H1 (cell line): ENCODE measurements at regions not wholly inside any gene's neighbourhood (a gene's known extent, or its start where the extent isn't known, plus 50 kb on each side); places are given as distances from the start of the nearest gene placed in this dataset.

Source experiments
- CTCF ChIA-PET: fragments of 300-600 bp; sonication (Branson Sonifier 250); formaldehyde crosslinking; loops from one replicate; lab custom pipeline; 2021; ENCODE audit not compliant: partially characterized antibody; lab: Charles Lee
- POLR2A ChIA-PET: fragments of 300-600 bp; sonication (Branson Sonifier 250); formaldehyde crosslinking; loops from one replicate; lab custom pipeline; 2021; ENCODE audit warnings: inconsistent platforms; ENCODE audit not compliant: partially characterized antibody; lab: Charles Lee
- DNase-seq, 2 experiments: peaks; one replicate each; pipeline versions ENCODE4 v3.0.0 to v3.0.0-alpha.2; 2010 to 2022; ENCODE audit warnings: low spot score in 2 of 2, low read depth in 1 of 2, mixed read lengths in 1 of 2
- FAIRE-seq: peaks from 2 replicates; lab custom pipeline; 2011; peaks lifted over from hg19 to GRCh38; lab: Jason Lieb, UNC
- H2AFZ ChIP-seq: 2 replicates; pipeline ENCODE4 v1.8.1; 2012; ENCODE audit warnings: low read length, inconsistent platforms
- H2AK5ac ChIP-seq: 2 replicates; pipeline ENCODE4 v1.6.1; 2013; ENCODE audit warnings: low read depth, low read length
- H2BK120ac ChIP-seq: replicated peaks from 2 replicates; pipeline ENCODE3; 2013; ENCODE audit warnings: low read depth, low read length, inconsistent platforms
- H2BK12ac ChIP-seq: 2 replicates; pipeline ENCODE4 v1.6.1; 2013; ENCODE audit warnings: low read depth, low read length
- H2BK15ac ChIP-seq: 2 replicates; pipeline ENCODE4 v1.6.1; 2013; ENCODE audit warnings: low read length
- H2BK20ac ChIP-seq: 2 replicates; pipeline ENCODE4 v1.6.1; 2013; ENCODE audit warnings: low read length
- H2BK5ac ChIP-seq: 2 replicates; pipeline ENCODE4 v1.6.1; 2013; ENCODE audit warnings: low read depth, low read length
- H3K14ac ChIP-seq: 2 replicates; pipeline ENCODE4 v1.6.1; 2013; ENCODE audit warnings: inconsistent platforms; ENCODE audit not compliant: insufficient read length
- H3K18ac ChIP-seq: 2 replicates; pipeline ENCODE4 v1.6.1; 2013; ENCODE audit warnings: low read length; ENCODE audit errors: extremely low read depth
- H3K23ac ChIP-seq: 2 replicates; pipeline ENCODE4 v1.6.1; 2013; ENCODE audit warnings: inconsistent platforms; ENCODE audit not compliant: insufficient read length
- H3K23me2 ChIP-seq: 2 replicates; pipeline ENCODE4 v1.6.1; 2013; ENCODE audit warnings: low read depth, low read length
- H3K27ac ChIP-seq: 2 replicates; pipeline ENCODE4 v1.6.1; 2011; ENCODE audit warnings: low read depth, low read length, inconsistent platforms
- H3K27me3 ChIP-seq, 4 experiments: replicated peaks in 1 of 4; 1 replicate in 1 of 4; 2 replicates in 3 of 4; pipeline versions ENCODE4 v1.6.1 to v1.8.1; 2011 to 2013; ENCODE audit warnings: low read length in 3 of 4, mild to moderate bottlenecking in 3 of 4, inconsistent platforms in 2 of 4, mixed read lengths in 2 of 4, moderate library complexity in 1 of 4; ENCODE audit not compliant: control insufficient read depth in 3 of 4, insufficient read depth in 3 of 4; ENCODE audit errors: extremely low read depth in 1 of 4
- H3K36me3 ChIP-seq, 4 experiments: 2 replicates each; pipeline versions ENCODE4 v1.6.1 to v1.8.1; 2011 to 2013; ENCODE audit warnings: mild to moderate bottlenecking in 4 of 4, low read length in 3 of 4, moderate library complexity in 2 of 4, control low read depth in 1 of 4, inconsistent platforms in 1 of 4; ENCODE audit not compliant: insufficient read depth in 4 of 4, control insufficient read depth in 2 of 4
- H3K4ac ChIP-seq: replicated peaks from 2 replicates; pipeline ENCODE3; 2013; ENCODE audit warnings: low read length, low read depth, mixed read lengths, inconsistent platforms; ENCODE audit not compliant: insufficient read length
- H3K4me1 ChIP-seq, 4 experiments: replicated peaks in 1 of 4; 1 replicate in 1 of 4; 2 replicates in 3 of 4; pipeline versions ENCODE4 v1.6.1 to v1.8.1; 2011 to 2013; ENCODE audit warnings: low read length in 3 of 4, inconsistent platforms in 2 of 4, mixed read lengths in 1 of 4; ENCODE audit not compliant: insufficient read depth in 4 of 4, control insufficient read depth in 3 of 4
- H3K4me2 ChIP-seq, 2 experiments: 2 replicates each; pipeline versions ENCODE4 v1.6.1 to v1.8.1; 2011 to 2013; ENCODE audit warnings: low read depth in 2 of 2, low read length in 2 of 2, control low read depth in 1 of 2, inconsistent platforms in 1 of 2, mild to moderate bottlenecking in 1 of 2; ENCODE audit not compliant: insufficient read depth in 1 of 2
- H3K4me3 ChIP-seq, 4 experiments: fragments of 200-600, 300-600 bp in 1 of 4; sonication (generic), shearing (Covaris generic), sonication (Bioruptor Twin) in 1 of 4; 2 replicates each; pipeline versions ENCODE4 v1.5.1 to v1.8.1; 2011 to 2016; ENCODE audit warnings: low read length in 4 of 4, low read depth in 3 of 4, control low read depth in 2 of 4, inconsistent platforms in 2 of 4, mild to moderate bottlenecking in 2 of 4, mixed read lengths in 1 of 4, moderate library complexity in 1 of 4; ENCODE audit not compliant: insufficient read depth in 2 of 4; ENCODE audit errors: extremely low read depth in 1 of 4
- H3K56ac ChIP-seq: replicated peaks from 2 replicates; pipeline ENCODE3; 2013; ENCODE audit warnings: low read depth, mild to moderate bottlenecking, mixed read lengths, low read length, inconsistent platforms; ENCODE audit not compliant: insufficient read length
- H3K79me1 ChIP-seq: 2 replicates; pipeline ENCODE4 v1.6.1; 2013; ENCODE audit warnings: low read depth, low read length, control low read depth
- H3K79me2 ChIP-seq, 2 experiments: 2 replicates each; pipeline versions ENCODE4 v1.6.1 to v1.8.1; 2012 to 2013; ENCODE audit warnings: low read length in 2 of 2, mild to moderate bottlenecking in 2 of 2, inconsistent platforms in 1 of 2; ENCODE audit not compliant: insufficient read depth in 2 of 2, control insufficient read depth in 1 of 2
- H3K9ac ChIP-seq, 4 experiments: replicated peaks in 1 of 4; 1 replicate in 1 of 4; 2 replicates in 3 of 4; pipeline versions ENCODE4 v1.6.1 to v1.8.1; 2011 to 2013; ENCODE audit warnings: low read depth in 3 of 4, low read length in 3 of 4, control low read depth in 2 of 4, mild to moderate bottlenecking in 2 of 4, moderate library complexity in 2 of 4, inconsistent platforms in 1 of 4; ENCODE audit errors: extremely low read depth in 1 of 4
- H3K9me3 ChIP-seq, 2 experiments: 2 replicates each; pipeline versions ENCODE4 v1.6.1 to v1.8.1; 2012 to 2013; ENCODE audit warnings: mild to moderate bottlenecking in 2 of 2, moderate library complexity in 2 of 2, control low read depth in 1 of 2, inconsistent platforms in 1 of 2, low read depth in 1 of 2, low read length in 1 of 2, mixed read lengths in 1 of 2; ENCODE audit not compliant: insufficient read depth in 2 of 2
- H4K20me1 ChIP-seq, 2 experiments: replicated peaks in 1 of 2; 2 replicates each; pipeline versions ENCODE3 to v1.8.1; 2011 to 2013; ENCODE audit warnings: inconsistent platforms in 2 of 2, low read length in 2 of 2, mild to moderate bottlenecking in 1 of 2; ENCODE audit not compliant: insufficient read depth in 2 of 2, control insufficient read depth in 1 of 2
- H4K5ac ChIP-seq: 2 replicates; pipeline ENCODE4 v1.6.1; 2013; ENCODE audit warnings: low read length, low read depth, mixed read lengths, inconsistent platforms; ENCODE audit not compliant: insufficient read length
- H4K8ac ChIP-seq: 2 replicates; pipeline ENCODE4 v1.8.0; 2013; ENCODE audit warnings: mild to moderate bottlenecking, moderate library complexity, low read length, inconsistent platforms; ENCODE audit not compliant: insufficient read depth; ENCODE audit errors: extremely low read depth
- H4K91ac ChIP-seq: replicated peaks from 2 replicates; pipeline ENCODE3; 2013; ENCODE audit warnings: low read length, mixed read lengths, inconsistent platforms; ENCODE audit not compliant: insufficient read length
- ASH2L ChIP-seq: fragments of 200-600, 300-600 bp; sonication (generic); IDR thresholded peaks from one replicate; pipeline ENCODE4 v1.7.1; 2017; ENCODE audit warnings: low read length
- SIN3A ChIP-seq, 2 experiments: IDR thresholded peaks in 1 of 2; conservative IDR thresholded peaks in 1 of 2; 2 replicates each; pipeline ENCODE4 v1.6.1; 2011 to 2012; ENCODE audit warnings: low read length in 2 of 2, improper control_type of control experiment in 1 of 2, low read depth in 1 of 2, mild to moderate bottlenecking in 1 of 2
- ZNF274 ChIP-seq: IDR thresholded peaks from 2 replicates; pipeline ENCODE4 v1.7.0; 2012; ENCODE audit warnings: low read length, borderline replicate concordance; ENCODE audit errors: extremely low read depth
- WGBS, 2 experiments: shearing (Covaris generic) in 1 of 2; methylation state at CpG; one replicate each; pipeline versions ENCODE4 v1.1.6 to v1.1.7; 2013 to 2015; ENCODE audit warnings: low lambda C conversion rate in 2 of 2, mixed read lengths in 2 of 2, inconsistent platforms in 1 of 2, low coverage in 1 of 2, missing lambda C conversion rate in 1 of 2; ENCODE audit not compliant: insufficient replicate concordance in 2 of 2, insufficient coverage in 1 of 2, insufficient read length in 1 of 2; ENCODE audit errors: extremely low coverage in 1 of 2, missing lambda C conversion rate in 1 of 2; 5-methylcytosine and 5-hydroxymethylcytosine counted together

DNA sequence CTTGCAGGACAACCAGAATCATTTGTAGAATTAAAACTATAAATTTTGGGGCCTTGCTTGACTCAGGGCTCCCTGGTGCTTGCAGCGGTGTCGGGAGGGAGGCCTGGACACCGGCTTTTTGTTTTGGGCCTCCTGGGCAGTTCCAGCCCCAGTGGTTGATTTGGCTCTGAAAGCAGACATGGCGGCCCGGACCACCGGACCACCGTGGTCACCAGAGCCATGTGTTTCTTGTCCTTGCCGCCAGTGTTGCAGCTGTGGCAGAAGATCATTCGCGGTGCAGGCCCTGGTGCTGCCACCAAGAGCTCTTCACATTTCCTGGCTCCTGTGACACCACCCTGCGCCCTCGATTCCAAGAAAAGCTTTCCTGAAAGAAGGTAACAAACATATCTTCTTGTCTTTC lies 484.8 kb downstream of the BRINP3 start:
- Histone ChIP-seq H4K5ac (no peak overlapping the region), H3K27ac (no peak overlapping the region), H2BK120ac (no peak overlapping the region), H2BK15ac (no peak overlapping the region), H2BK12ac (no peak overlapping the region), H2BK5ac (no peak overlapping the region), H2BK20ac (no peak overlapping the region), H3K79me1 (no peaks in the 10 kb centered on the region), H3K23ac (no peak overlapping the region), H3K9ac (no peak overlapping the region), H4K8ac (no peak overlapping the region), H3K4me1 (no peaks in the 10 kb centered on the region), H3K27me3 (no peaks in the 10 kb centered on the region), H3K4me3 (no peak overlapping the region), H3K4ac (no peak overlapping the region), H3K4me2 (no peak overlapping the region), H3K23me2 (no peaks in the 10 kb centered on the region), H3K9me3 (peaks cover 5 to 9% of the 10 kb centered on the region in 2 experiments; a peak in 2 of 4 replicates), H3K14ac (no peak overlapping the region), H4K20me1 (no peaks in the 10 kb centered on the region), H2AK5ac (no peak overlapping the region), H3K56ac (no peak overlapping the region), H3K18ac (no peak overlapping the region), H3K79me2 (no peaks in the 10 kb centered on the region), H3K36me3 (no peaks in the 10 kb centered on the region), H4K91ac (no peak overlapping the region), H2AFZ (no peak overlapping the region)
- POLR2A ChIA-PET: no interaction called here
- 87% methylated on average over 12 of the region's 12 CpGs; no CpG with 5 or more reads in 1 of the 2 experiments for WGBS, 2 experiments
- CTCF ChIA-PET: no interaction called here
- no peak for FAIRE-seq
- no peak for DNase-seq
- no peak for TF ChIP-seq ZNF274
- TF ChIP-seq SIN3A (conservative IDR thresholded peaks at IDR 0.05 in 1 of 2, IDR thresholded peaks at IDR 0.05 in 1 of 2; ENCODE audit: low read depth in 1 of 2, low read length in 2 of 2): no peak
- no peak for TF ChIP-seq ASH2L
